ENCODE measurements at regions not wholly inside any gene's neighbourhood (a gene's known extent, or its start where the extent isn't known, plus 50 kb on each side); places are given as distances from the start of the nearest gene placed in this dataset.

DNA sequence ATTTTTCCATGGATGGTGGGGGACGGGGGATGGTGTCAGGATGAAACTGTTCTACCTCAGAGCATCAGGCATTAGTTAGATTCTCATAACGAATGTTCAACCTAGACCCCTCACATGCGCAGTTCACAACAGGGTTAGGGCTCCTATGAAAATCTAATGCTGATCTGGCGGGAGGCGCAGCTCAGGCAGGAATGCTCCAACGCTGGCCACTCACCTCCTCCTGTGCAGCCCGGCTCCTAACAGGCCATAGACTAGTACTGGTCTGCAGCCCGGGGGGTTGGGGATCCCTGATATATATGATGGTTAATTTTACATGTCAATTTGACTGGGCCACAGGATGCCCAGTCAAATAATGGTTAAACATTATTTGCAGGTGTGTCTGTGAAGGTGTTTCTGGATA is 199.0 kb upstream of the NR4A3 start:
- TF ChIP-seq ATF1 (CRISPR knock-in tag; IDR thresholded peaks at IDR 0.05) (no peak), ZNF569 (CRISPR knock-in tag; IDR thresholded peaks at IDR 0.05; ENCODE audit: borderline replicate concordance) (no peak), EZH2 (conservative IDR thresholded peaks at IDR 0.05; ENCODE audit: low read depth, low read length) (no peak), FOSL1 (CRISPR knock-in tag; IDR thresholded peaks at IDR 0.05; ENCODE audit: borderline replicate concordance) (no peak), IRX3 (CRISPR knock-in tag; IDR thresholded peaks at IDR 0.05; ENCODE audit: borderline replicate concordance, low read depth) (no peak), CHD2 (IDR thresholded peaks at IDR 0.05; ENCODE audit: low read depth, low read length) (no peak), HIVEP1 (CRISPR knock-in tag; IDR thresholded peaks at IDR 0.05) (no peak), FOXJ3 (CRISPR knock-in tag; IDR thresholded peaks at IDR 0.05; ENCODE audit: borderline replicate concordance) (no peak)
- TF ChIP-seq, protein P1, sequence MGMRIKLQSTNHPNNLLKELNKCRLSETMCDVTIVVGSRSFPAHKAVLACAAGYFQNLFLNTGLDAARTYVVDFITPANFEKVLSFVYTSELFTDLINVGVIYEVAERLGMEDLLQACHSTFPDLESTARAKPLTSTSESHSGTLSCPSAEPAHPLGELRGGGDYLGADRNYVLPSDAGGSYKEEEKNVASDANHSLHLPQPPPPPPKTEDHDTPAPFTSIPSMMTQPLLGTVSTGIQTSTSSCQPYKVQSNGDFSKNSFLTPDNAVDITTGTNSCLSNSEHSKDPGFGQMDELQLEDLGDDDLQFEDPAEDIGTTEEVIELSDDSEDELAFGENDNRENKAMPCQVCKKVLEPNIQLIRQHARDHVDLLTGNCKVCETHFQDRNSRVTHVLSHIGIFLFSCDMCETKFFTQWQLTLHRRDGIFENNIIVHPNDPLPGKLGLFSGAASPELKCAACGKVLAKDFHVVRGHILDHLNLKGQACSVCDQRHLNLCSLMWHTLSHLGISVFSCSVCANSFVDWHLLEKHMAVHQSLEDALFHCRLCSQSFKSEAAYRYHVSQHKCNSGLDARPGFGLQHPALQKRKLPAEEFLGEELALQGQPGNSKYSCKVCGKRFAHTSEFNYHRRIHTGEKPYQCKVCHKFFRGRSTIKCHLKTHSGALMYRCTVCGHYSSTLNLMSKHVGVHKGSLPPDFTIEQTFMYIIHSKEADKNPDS (CRISPR knock-in tag; IDR thresholded peaks at IDR 0.05), result no peak
- TF ChIP-seq, protein P2, sequence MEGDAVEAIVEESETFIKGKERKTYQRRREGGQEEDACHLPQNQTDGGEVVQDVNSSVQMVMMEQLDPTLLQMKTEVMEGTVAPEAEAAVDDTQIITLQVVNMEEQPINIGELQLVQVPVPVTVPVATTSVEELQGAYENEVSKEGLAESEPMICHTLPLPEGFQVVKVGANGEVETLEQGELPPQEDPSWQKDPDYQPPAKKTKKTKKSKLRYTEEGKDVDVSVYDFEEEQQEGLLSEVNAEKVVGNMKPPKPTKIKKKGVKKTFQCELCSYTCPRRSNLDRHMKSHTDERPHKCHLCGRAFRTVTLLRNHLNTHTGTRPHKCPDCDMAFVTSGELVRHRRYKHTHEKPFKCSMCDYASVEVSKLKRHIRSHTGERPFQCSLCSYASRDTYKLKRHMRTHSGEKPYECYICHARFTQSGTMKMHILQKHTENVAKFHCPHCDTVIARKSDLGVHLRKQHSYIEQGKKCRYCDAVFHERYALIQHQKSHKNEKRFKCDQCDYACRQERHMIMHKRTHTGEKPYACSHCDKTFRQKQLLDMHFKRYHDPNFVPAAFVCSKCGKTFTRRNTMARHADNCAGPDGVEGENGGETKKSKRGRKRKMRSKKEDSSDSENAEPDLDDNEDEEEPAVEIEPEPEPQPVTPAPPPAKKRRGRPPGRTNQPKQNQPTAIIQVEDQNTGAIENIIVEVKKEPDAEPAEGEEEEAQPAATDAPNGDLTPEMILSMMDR (CRISPR knock-in tag; IDR thresholded peaks at IDR 0.05), result no peak
- TF ChIP-seq, protein P3, sequence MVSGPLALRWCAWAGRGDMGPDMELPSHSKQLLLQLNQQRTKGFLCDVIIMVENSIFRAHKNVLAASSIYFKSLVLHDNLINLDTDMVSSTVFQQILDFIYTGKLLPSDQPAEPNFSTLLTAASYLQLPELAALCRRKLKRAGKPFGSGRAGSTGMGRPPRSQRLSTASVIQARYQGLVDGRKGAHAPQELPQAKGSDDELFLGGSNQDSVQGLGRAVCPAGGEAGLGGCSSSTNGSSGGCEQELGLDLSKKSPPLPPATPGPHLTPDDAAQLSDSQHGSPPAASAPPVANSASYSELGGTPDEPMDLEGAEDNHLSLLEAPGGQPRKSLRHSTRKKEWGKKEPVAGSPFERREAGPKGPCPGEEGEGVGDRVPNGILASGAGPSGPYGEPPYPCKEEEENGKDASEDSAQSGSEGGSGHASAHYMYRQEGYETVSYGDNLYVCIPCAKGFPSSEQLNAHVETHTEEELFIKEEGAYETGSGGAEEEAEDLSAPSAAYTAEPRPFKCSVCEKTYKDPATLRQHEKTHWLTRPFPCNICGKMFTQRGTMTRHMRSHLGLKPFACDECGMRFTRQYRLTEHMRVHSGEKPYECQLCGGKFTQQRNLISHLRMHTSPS (CRISPR knock-in tag; IDR thresholded peaks at IDR 0.05; ENCODE audit: low read depth), result no peak
